ENCODE measurements at regions not wholly inside any gene's neighbourhood (a gene's known extent, or its start where the extent isn't known, plus 50 kb on each side); places are given as distances from the start of the nearest gene placed in this dataset.

GRCh38 chr11:93248602-93249001, 50.8 kb upstream of the SLC36A4 start:
- H3K9ac ChIP-seq (ENCODE audit: extremely low read depth, low read length, poor library complexity, severe bottlenecking) = no peak overlapping the region
- no peak overlapping the region for H3K4me3 ChIP-seq (ENCODE audit: low read length)
- 0% methylated on average over 1 of the region's 1 CpG for WGBS, 2 experiments (ENCODE audit: insufficient coverage in 1 of 2, insufficient read length in 1 of 2)
- DNase-seq = no peak
- Mint-ChIP-seq H3K4me3 (no peak overlapping the region), H3K36me3 (ENCODE audit: low read depth) (no peaks in the 10 kb centered on the region), H3K9me3 (peaks cover 3% of the 10 kb centered on the region), H3K27ac (no peak overlapping the region), H3K4me1 (peaks cover 14% of the 10 kb centered on the region), H3K27me3 (ENCODE audit: insufficient read depth) (peaks cover 2% of the 10 kb centered on the region)
- no peaks in the 10 kb centered on the region for H3K36me3 ChIP-seq (ENCODE audit: control insufficient read depth, insufficient read depth, low read length)
- peak; percentile 67 for TF ChIP-seq CTCF (conservative IDR thresholded peaks at IDR 0.05)
- H3K27ac ChIP-seq (ENCODE audit: low read depth, low read length) = no peak overlapping the region
- no peaks in the 10 kb centered on the region for H3K27me3 ChIP-seq (ENCODE audit: control insufficient read depth, insufficient read depth, low read length, poor library complexity, severe bottlenecking)
- no peaks in the 10 kb centered on the region for H3K4me1 ChIP-seq (ENCODE audit: control insufficient read depth, insufficient read depth, low read length)
- no peaks in the 10 kb centered on the region for H3K9me3 ChIP-seq (ENCODE audit: control insufficient read depth, low read length)

- no peaks in the 10 kb centered on the region for H3K36me3 ChIP-seq (ENCODE audit: control insufficient read depth, insufficient read depth, low read length)
- DNase-seq = no peak
- no peak overlapping the region for H3K27ac Mint-ChIP-seq
- 57 to 68% methylated on average over 5 to 7 of the region's 7 CpGs for WGBS, 2 experiments (ENCODE audit: insufficient coverage in 1 of 2, insufficient read length in 1 of 2)
- no peaks in the 10 kb centered on the region for H3K9me3 ChIP-seq (ENCODE audit: control insufficient read depth, low read length)
- no peak overlapping the region for H3K9ac ChIP-seq (ENCODE audit: extremely low read depth, low read length, poor library complexity, severe bottlenecking)
- H3K4me1 ChIP-seq (ENCODE audit: control insufficient read depth, insufficient read depth, low read length) = no peaks in the 10 kb centered on the region
- H3K4me1 Mint-ChIP-seq = peaks cover 14% of the 10 kb centered on the region
- H3K27me3 Mint-ChIP-seq (ENCODE audit: insufficient read depth) = peaks cover 6% of the 10 kb centered on the region
- H3K36me3 Mint-ChIP-seq (ENCODE audit: low read depth) = no peaks in the 10 kb centered on the region
- H3K4me3 ChIP-seq (ENCODE audit: low read length) = no peak overlapping the region
- H3K27me3 ChIP-seq (ENCODE audit: control insufficient read depth, insufficient read depth, low read length, poor library complexity, severe bottlenecking) = no peaks in the 10 kb centered on the region
- TF ChIP-seq CTCF (conservative IDR thresholded peaks at IDR 0.05) = no peak
- H3K27ac ChIP-seq (ENCODE audit: low read depth, low read length) = peak overlapping the region; percentile 29
- no peak overlapping the region for H3K4me3 Mint-ChIP-seq
- H3K9me3 Mint-ChIP-seq = peaks cover 9% of the 10 kb centered on the region
Measured at GRCh38 chr11:93249459-93250220, 51.8 kb upstream of the SLC36A4 start.

- H3K27me3 ChIP-seq (ENCODE audit: control insufficient read depth, insufficient read depth, low read length, poor library complexity, severe bottlenecking) = no peaks in the 10 kb centered on the region
- H3K4me3 ChIP-seq (ENCODE audit: low read length) = no peak overlapping the region
- no peaks in the 10 kb centered on the region for H3K36me3 ChIP-seq (ENCODE audit: control insufficient read depth, insufficient read depth, low read length)
- Mint-ChIP-seq H3K27me3 (ENCODE audit: insufficient read depth) (peaks cover 4% of the 10 kb centered on the region), H3K36me3 (ENCODE audit: low read depth) (no peaks in the 10 kb centered on the region), H3K4me3 (no peak overlapping the region), H3K27ac (no peak overlapping the region), H3K9me3 (peaks cover 9% of the 10 kb centered on the region), H3K4me1 (peaks cover 14% of the 10 kb centered on the region)
- no peaks in the 10 kb centered on the region for H3K4me1 ChIP-seq (ENCODE audit: control insufficient read depth, insufficient read depth, low read length)
- H3K9me3 ChIP-seq (ENCODE audit: control insufficient read depth, low read length) = no peaks in the 10 kb centered on the region
- no peak for TF ChIP-seq CTCF (conservative IDR thresholded peaks at IDR 0.05)
- peak overlapping the region; percentile 29 for H3K27ac ChIP-seq (ENCODE audit: low read depth, low read length)
- H3K9ac ChIP-seq (ENCODE audit: extremely low read depth, low read length, poor library complexity, severe bottlenecking) = no peak overlapping the region
- WGBS, 2 experiments (ENCODE audit: insufficient coverage in 1 of 2, insufficient read length in 1 of 2) = 77 to 85% methylated on average over 4 of the region's 4 CpGs
- DNase-seq = no peak
Measured at GRCh38 chr11:93250326-93250725, 52.5 kb upstream of the SLC36A4 start.
